Frontal cortex (tissue), 3 donors: ENCODE measurements at regions not wholly inside any gene's neighbourhood (a gene's known extent, or its start where the extent isn't known, plus 50 kb on each side); places are given as distances from the start of the nearest gene placed in this dataset.
"Not testable (repeated sequence)": the region's sequence is repeated elsewhere in the genome, so short reads cannot be mapped to it uniquely, and the experiment has no call there.

ENCODE experiments used
- DNase-seq, 2 donors: peaks; one replicate each; pipeline ENCODE4 v3.0.0; 2012; ENCODE audit warnings: low spot score in 2 of 2
- FAIRE-seq: peaks from 2 replicates; lab custom pipeline; 2012; peaks lifted over from hg19 to GRCh38; lab: Jason Lieb, UNC
- donor health status: control.
- donor health status: control.
- donor health status: control.

DNA sequence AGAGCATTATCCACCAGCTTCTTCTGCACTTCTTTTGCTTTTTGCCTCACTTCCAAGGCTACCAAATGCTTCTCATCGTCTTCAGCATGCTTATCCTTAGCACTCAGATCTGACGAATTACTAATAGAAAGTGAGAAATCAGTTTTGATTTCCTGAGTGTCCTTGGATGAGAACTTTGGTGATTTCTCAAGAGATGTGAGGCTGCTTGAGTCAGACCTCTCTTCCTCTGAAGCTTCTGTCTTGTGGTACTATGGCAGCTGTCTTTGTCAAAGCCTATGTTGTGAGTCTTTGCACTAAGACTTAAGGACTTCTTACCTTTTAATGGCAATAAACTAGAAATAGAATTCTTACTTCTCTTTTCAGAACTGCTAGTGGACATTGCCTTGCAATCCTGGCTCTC lies 169.9 kb downstream of the CPE start:
- FAIRE-seq (no peak), DNase-seq (no peak)

DNA sequence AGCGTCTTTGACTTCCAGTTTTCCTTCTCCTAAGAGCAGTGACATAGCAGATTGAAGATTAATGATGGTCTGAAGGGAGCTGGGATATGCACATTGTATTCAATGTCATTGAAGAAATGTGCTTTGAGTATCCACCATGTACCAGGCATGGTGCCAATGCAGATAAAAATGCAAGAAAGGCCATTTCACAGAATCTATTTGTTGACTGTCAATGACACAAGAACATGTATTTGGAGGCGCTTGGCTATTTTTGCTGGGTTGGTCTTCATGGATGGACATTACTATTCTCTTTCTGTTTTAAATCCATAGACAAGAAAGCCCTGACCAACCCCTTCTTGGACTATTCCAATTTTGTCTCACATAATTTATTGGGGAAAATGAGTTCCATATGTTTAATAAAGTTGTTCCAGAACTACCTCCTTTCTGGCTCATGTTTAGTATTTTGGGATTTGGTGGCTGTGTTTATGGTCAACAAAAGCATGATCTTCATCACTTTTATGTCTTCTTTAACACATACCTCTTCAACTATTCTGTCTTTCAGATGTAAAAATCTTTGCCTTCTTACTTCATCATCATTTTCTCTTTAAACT lies 174.5 kb downstream of the CPE start:
- DNase-seq, result no peak
- no peak for FAIRE-seq

DNA sequence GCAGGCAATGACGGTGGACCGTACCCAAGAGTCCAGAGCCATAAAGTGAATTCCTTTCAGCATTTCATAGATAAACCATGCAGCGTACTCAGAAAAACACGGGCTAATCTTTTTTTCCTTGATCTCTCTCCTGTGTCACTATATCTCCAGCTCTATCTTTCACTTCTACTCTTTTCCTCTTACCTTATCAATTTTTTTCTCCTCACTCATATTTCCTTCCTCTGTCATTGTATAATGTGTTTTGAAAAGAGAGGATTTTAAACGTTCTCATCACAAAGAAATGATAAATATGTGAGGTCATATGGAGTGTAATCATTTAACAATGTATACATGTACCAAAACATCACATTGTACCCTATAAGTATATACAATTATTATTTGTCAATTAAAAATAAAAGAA lies 176.5 kb downstream of the CPE start:
- FAIRE-seq (no peak), DNase-seq (no peak)

DNA sequence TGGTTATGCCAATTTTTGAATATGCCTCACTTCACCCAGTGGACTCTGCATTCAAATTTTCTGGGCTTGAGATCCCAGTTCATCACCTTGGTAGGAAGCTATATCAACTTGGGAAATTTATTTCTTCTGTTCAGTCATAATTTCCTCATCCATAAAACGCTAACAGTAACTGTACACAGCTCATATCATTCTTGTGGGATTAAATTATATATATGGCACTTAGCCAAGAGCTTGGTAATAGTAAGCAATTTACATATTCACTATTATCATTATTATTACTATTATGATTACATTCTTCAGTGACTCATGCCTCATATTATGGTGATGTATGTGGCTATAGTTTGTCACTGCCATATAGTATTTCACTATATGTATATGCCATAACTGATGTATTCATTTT lies 177.6 kb downstream of the CPE start:
- FAIRE-seq (no peak), DNase-seq (no peak)

DNA sequence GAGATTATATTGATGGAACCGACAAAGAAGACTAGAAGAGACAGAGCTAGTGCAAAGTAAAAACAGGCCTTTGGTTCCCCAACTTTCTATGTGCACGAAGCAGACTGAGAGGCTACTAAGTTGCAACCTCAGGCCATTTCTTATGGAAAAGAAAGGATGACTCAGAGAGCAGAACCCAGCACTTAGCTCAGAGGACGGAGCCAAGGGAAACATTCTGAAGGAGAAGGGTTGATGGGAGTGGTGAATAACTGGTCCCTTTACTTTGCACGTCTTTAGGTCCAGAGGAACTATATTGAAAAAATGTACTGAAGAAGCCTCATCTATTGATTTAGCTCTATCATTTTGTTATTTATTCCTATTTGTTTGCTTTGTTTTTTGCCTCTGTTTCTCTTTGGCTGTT lies 182.1 kb downstream of the CPE start:
- DNase-seq (no peak), FAIRE-seq (no peak)

DNA sequence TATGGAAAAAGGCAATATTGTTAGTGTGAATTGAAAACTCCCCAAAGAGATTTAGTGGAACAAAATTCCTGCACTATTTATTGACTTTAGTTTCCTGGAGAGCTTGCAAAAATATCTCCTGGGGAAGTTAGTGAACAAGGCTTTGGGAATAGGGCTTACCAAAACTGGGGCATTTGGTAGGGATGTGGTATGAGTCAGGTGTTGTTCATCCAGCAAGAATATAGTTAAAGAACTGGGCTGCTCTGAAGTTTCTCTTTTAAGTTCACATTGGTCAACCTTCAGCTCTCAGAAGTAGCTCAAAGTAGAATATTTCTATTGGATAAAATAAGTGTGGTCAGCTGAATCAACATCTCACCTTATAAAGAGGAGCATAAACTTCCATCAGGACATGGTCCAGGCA lies 185.0 kb downstream of the CPE start:
- no peak for FAIRE-seq

DNA sequence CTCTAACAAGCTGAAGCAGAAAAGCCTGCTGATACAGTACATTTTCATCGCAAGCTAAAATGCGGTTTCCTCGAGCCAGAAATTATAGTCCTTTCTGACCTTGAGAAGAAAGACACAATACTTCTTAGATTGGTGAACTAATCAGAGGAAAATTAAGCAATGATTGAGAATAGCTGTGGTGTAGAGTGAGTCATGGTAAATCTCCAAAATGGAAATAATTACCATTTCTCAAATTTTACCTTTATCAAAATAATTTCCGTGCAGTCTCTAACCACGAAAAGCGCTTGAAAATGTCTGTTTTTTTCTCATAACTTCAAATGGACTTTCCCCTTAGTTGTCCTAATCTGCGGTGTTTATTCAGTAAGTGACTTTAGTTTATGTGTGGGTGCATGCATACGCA lies 190.2 kb downstream of the CPE start:
- no peak for FAIRE-seq

More for the DNA sequence above, 185.0 kb downstream of the CPE start:
- DNase-seq, result no peak

DNA sequence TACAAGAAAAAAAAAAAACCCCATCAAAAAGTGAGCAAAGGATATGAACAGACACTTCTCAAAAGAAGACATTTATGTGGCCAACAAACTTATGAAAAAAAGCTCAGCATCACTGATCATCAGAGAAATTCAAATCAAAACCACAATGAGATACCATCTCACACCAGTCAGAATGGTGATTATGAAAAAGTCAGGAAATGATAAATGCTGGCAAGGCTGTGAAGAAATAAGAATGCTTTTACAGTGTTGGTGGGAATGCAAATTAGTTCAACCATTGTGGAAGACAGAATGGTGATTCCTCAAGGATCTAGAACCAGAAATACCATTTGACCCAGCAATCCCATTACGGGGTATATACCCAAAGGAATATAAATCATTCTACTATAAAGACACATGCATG lies 192.7 kb downstream of the CPE start:
- not testable (repeated sequence) for FAIRE-seq, DNase-seq

More for the DNA sequence above, 190.2 kb downstream of the CPE start:
- DNase-seq, result no peak

DNA sequence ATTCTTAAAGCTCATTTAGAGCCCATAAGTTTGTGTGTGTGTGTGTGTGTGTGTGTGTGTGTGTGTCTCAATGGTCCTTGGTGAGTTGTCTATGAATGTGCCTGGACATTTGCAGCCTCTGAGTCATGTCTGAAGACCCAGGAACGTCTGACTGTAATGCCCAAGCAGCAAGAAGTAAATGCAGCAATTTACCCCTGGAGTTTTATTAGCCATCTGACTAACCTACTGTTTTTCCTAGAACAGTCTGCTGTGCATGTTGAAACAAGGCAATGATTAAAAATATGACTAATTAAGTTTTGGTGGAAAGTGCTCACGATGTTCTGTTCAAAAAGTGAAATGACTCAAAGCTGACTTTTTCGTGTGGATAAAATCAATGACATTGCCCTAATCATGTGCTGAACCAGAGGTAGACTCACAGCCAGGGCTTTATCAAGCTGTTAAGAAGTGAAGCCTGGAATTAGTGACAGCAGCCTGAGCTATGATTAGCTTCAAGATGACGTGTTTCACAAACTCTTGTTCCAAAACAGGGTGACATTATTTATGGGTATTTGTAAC lies 201.6 kb downstream of the CPE start:
- FAIRE-seq, result no peak

DNA sequence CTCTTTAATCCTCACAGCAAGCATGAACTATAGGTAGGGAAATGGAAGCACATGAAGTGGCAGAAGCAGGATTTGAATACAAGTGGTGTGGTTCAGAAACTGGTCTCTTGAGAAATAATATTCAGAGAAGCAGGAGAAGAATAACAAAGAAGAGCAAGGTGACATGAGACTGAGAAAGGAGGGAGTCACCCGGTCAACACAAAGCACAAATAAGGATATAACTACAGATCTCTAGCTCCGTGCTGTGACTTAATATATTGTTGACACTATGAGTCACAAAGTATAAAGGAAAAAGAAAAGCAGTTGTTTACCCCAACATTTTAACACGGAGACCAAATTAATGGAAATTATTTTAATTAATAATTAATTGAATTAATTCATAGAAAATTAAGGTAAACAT lies 204.5 kb downstream of the CPE start:
- no peak for DNase-seq
- no peak for FAIRE-seq

More for the DNA sequence above, 201.6 kb downstream of the CPE start:
- DNase-seq, result no peak

DNA sequence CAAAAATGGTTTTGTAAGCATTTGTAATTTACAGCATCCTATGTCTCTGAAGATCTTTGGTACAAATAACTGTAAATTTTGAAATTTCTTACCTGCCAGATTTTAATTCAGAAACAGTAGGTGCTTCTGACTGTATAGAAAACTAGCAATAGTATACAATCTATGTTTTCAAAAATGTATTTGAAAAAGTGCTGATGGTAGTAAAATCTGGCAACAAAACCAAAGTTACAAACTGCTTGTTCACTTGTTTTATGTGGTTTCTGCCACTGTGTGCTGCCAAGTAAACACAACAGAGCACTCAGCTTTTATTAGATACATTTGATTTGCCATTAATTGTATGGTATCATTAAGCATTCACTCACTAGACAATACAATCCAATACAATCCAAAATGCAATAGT lies 206.1 kb downstream of the CPE start:
- FAIRE-seq (no peak), DNase-seq (no peak)

DNA sequence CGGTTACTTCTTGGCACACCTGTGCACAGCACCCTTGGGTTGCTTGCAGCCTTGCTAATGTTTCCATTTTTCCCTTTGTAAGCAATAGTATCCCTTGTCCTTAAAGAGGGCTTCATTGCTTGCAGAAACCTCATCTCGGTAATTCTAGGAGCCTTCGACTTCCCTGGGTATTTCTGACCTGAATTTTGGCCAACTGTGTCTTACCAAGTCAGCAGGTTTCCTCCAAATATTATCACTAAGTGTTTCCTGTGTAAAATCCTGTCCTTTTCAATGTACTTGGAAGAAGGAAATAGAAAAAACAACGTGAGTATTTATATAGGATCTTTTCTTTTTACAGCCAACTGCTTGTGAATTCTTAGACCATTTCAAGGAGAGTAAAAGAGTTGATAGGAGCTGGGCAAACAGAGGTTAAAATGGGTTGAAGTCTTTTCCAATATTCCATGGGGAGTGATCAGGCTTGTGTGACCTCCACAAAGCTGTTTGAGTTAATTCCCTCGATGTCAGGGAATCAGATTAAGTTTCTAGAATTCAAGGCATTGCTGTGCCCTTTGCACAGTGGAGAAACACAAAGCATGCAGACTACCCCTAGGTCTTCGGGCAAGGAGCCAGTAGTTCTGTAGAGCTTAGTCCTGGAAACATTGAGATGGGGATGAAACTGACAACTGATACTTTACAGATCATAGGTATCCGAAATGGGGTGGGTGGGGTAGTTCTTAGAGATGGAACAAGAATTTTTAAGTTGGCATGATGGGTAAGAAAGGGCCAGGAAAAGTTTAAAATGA lies 209.9 kb downstream of the CPE start:
- FAIRE-seq, result no peak
- no peak for DNase-seq

DNA sequence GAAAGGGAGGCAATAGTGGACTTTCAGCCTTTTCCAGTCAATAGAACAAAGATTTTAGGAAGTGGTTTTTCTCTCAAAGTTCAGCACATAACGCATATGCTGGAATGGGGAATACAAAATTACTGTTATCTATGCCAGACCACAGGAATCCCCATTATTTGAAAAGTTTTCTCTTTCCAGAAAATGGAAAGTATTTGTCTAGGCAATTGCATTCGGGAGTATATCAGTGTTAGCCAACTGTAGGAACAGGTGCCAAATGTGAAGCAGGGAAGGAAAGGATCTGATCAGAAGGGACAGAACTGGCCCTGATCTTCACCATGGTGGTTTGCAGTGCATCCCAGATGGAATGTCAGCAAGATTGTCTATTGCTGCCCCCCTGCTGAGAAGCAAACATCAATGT lies 213.6 kb downstream of the CPE start:
- FAIRE-seq, result no peak
- no peak for DNase-seq

DNA sequence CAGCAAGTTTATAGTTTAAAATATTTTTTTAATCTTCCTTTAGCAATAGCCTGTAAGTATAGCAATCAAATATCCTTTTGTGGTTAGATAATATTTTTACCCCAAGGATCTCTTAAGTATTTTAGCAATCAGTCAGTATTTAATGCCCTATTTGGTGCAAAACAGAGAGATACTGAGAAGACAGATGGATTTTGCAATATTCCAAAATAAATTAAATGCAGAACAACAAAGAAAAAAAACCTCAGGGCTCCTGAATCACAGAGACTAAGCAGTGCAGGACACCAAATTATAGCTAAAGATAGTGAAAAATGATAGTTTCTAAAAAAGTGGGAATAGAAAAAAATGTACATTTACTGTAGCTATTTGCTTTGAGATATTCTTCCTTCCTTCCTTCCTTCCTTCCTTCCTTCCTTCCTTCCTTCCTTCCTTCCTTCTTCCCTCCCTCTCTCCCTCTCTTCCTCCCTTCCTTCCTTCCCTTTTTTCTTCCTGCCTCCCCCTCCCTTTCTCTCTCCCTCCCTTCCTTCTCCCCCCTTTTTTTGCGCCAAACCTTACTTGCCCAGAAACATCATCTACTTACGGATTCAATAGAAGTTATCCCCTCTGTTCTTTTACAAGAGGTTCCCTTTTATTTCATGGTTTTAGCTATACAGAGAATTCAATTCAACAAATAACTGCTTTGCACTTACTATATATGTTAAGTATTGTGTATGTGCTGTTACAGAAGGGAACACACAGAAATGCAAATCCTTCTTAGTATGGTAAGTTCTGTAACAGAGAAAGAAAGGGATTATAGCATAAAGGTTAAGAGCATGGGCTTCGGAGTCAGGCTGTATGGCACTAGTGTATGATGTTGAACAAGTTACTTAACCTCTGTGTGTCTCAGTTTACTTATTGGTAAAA lies 219.0 kb downstream of the CPE start:
- FAIRE-seq, result no peak
- DNase-seq, result no peak

DNA sequence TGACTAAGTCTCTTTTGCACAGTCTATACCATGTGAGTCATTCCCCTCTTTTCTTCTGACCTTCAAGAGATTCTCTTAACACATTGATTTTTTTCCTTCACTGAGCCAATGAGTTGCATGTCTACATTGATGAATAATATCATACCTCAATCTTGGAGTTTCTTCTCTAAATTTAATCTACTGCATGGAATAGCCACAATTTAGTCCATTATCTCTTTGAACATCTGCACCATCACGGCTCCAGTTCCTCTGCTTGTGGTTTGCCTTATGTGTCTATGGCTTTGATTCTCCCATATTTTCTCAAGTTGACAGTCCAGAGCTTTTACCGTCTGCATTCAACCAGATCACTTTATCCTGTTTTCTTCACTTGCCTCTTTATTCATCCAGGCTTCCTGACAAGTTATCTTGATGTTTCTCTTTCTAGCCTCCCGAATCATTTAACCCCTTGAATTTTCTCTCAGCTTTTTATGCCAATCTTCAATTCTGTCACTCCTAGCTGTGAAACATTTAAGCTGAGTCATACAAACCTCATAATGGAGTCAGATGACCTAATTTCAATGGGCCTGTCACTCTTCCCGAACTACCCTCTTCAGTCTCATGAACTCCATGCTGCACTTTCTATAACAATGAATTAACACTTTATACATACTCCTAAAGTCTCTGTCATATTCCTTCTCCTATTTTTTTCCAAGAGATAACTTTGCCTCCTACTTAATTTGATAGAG lies 222.3 kb downstream of the CPE start:
- FAIRE-seq, result no peak

DNA sequence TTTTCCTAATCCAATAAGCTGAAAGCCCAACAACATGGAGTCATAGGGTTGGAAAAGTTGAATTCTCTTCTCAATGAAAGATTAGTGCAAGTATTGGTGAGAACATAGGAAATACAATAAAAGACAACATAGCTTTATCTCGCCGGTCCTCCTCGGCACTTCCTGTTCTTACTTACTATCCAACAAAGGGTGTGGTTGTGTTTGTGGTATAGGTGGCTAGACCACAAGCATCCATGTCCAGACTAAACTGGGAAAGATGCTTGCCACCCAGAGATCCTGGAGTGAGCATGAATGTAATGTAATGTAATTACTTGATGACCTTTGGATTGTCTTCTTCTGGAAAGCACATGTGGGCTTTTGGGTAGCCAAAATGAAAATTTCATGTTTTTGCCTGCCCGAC lies 223.8 kb downstream of the CPE start:
- FAIRE-seq (no peak), DNase-seq (no peak)

More for the DNA sequence above, 222.3 kb downstream of the CPE start:
- no peak for DNase-seq

DNA sequence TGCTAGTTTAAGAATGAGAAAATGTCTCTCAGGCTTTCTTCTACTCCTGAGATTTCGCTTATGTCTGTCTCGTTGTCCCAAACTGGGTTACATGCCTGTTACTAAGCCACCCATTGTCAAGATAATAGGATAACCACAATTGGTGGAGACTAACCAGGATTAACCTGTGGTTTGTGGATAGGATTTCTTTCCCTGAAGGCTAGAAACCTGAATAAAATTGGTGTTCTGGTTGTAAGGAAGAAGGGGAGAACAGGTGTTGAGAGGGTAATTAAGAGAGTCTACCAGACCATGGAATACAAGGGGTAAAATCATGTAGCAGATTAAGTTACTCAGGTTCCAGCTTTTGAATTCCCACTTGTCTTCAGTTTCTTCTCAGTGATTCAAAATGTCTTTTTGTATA lies 225.4 kb downstream of the CPE start:
- no peak for DNase-seq

DNA sequence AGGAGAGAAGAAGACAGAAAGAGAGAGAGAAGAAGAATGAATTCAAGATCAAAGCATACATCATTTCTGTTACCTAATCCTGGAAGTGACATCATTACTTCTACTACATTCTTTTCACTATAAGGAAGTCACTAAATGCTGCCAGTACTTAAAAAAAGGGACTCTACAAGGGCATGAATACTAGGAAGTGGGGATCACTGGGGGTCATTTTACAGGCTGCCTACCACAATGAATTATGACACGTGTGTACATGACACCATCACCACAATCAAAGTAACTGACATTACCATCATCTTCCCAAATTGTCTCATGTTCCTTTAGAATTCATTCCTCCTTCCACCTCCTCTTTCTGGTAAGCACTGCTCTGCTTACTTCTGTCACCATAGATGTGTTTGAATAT lies 227.0 kb downstream of the CPE start:
- FAIRE-seq, result no peak
- no peak for DNase-seq

More for the DNA sequence above, 225.4 kb downstream of the CPE start:
- FAIRE-seq, result no peak

DNA sequence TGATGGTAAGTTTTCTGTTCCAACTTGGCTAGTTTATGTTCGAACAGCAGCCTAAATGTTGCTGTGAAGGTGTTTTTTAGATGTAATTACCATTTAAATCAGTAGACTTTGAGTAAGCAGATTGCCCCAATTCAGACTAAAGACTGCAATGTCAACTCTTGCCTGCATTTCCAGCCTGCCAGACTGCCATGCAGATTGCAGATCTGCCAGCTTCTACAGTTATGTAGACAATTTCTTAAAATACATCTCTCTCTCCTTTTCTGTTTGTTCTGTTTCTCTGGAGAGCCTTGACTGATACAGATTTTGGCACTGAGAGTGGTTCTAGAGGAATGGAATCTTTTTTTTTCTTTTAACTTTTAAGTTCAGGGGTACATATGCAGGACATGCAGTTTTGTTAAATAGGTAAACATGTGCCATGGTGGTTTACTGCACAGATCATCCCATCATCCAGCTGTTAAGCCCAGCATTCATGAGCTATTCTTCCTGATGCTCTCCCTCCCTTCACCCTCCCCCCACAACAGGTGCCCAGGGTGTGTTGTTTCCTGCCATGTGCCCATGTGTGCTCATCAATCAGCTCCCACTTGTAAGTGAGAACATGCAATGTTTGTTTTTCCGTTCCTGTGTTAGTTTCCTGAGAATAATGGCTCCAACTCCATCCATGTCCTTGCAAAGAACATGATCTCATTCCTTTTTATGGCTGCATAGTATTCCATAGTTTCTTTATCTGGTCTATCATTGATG lies 227.8 kb downstream of the CPE start:
- FAIRE-seq, result no peak
- DNase-seq, result no peak
